Liver (tissue), 7 donors: ENCODE measurements at regions not wholly inside any gene's neighbourhood (a gene's known extent, or its start where the extent isn't known, plus 50 kb on each side); places are given as distances from the start of the nearest gene placed in this dataset.

Source experiments
- DNase-seq: peaks from one replicate; pipeline ENCODE4 v3.0.0-alpha.2; 2017; ENCODE audit warnings: low spot score
- H3K27ac ChIP-seq, 2 donors: one replicate each; pipeline ENCODE4 v1.7.0; 2013; ENCODE audit warnings: inconsistent platforms in 2 of 2, low read length in 2 of 2, control low read depth in 1 of 2, low read depth in 1 of 2, mild to moderate bottlenecking in 1 of 2
- H3K27me3 ChIP-seq, 4 donors: one replicate each; pipeline versions ENCODE4 v1.6.1 to v1.7.0; 2013; ENCODE audit warnings: low read length in 3 of 4, inconsistent platforms in 1 of 4, mild to moderate bottlenecking in 1 of 4, moderate library complexity in 1 of 4; ENCODE audit not compliant: control insufficient read depth in 4 of 4, insufficient read depth in 4 of 4
- H3K36me3 ChIP-seq, 4 donors: one replicate each; pipeline versions ENCODE4 v1.6.1 to v1.7.0; 2013; ENCODE audit warnings: low read length in 3 of 4, mild to moderate bottlenecking in 3 of 4, low read depth in 1 of 4, moderate library complexity in 1 of 4; ENCODE audit not compliant: control insufficient read depth in 4 of 4, insufficient read depth in 3 of 4
- H3K4me1 ChIP-seq, 4 donors: one replicate each; pipeline versions ENCODE4 v1.6.1 to v1.7.0; 2013; ENCODE audit warnings: low read length in 3 of 4, mild to moderate bottlenecking in 3 of 4, moderate library complexity in 1 of 4; ENCODE audit not compliant: control insufficient read depth in 4 of 4, insufficient read depth in 4 of 4
- H3K4me3 ChIP-seq, 3 donors: one replicate each; pipeline versions ENCODE4 v1.6.1 to v1.7.0; 2013; ENCODE audit warnings: low read length in 3 of 3, control low read depth in 1 of 3, low read depth in 1 of 3, mild to moderate bottlenecking in 1 of 3
- H3K9ac ChIP-seq, 2 donors: one replicate each; pipeline ENCODE4 v1.7.0; 2013; ENCODE audit warnings: low read length in 2 of 2, mild to moderate bottlenecking in 2 of 2, moderate library complexity in 2 of 2, control low read depth in 1 of 2, low read depth in 1 of 2
- H3K9me3 ChIP-seq, 4 donors: one replicate each; pipeline versions ENCODE4 v1.6.1 to v1.7.0; 2013; ENCODE audit warnings: low read length in 3 of 4; ENCODE audit not compliant: control insufficient read depth in 4 of 4
- EGR1 ChIP-seq, 2 donors: IDR thresholded peaks; 2 replicates each; pipeline ENCODE4 v1.6.1; 2016 to 2018; ENCODE audit warnings: antibody characterized with exemption in 2 of 2, low read depth in 2 of 2
- FOXA1 ChIP-seq: IDR thresholded peaks from 2 replicates; pipeline ENCODE4 v1.6.1; 2016; ENCODE audit warnings: antibody characterized with exemption
- FOXA2 ChIP-seq: IDR thresholded peaks from 2 replicates; pipeline ENCODE4 v1.6.1; 2016; ENCODE audit warnings: antibody characterized with exemption
- HNF4A ChIP-seq, 2 donors: conservative IDR thresholded peaks; 2 replicates each; pipeline ENCODE4 v1.6.1; 2016; ENCODE audit warnings: antibody characterized with exemption in 2 of 2, mild to moderate bottlenecking in 2 of 2
- HNF4G ChIP-seq: IDR thresholded peaks from 2 replicates; pipeline ENCODE4 v1.6.1; 2016; ENCODE audit warnings: antibody characterized with exemption
- JUND ChIP-seq, 2 donors: IDR thresholded peaks; 2 replicates each; pipeline ENCODE4 v1.6.1; 2016; ENCODE audit warnings: antibody characterized with exemption in 2 of 2
- RAD21 ChIP-seq, 2 donors: IDR thresholded peaks; 2 replicates each; pipeline ENCODE4 v1.6.1; 2016; ENCODE audit warnings: antibody characterized with exemption in 2 of 2, mild to moderate bottlenecking in 2 of 2
- REST ChIP-seq: IDR thresholded peaks from 2 replicates; pipeline ENCODE4 v1.6.1; 2016; ENCODE audit warnings: antibody characterized with exemption, mild to moderate bottlenecking
- RXRA ChIP-seq, 2 donors: IDR thresholded peaks; 2 replicates each; pipeline ENCODE4 v1.6.1; 2017 to 2018; ENCODE audit warnings: antibody characterized with exemption in 2 of 2, mild to moderate bottlenecking in 1 of 2
- SP1 ChIP-seq: IDR thresholded peaks from 2 replicates; pipeline ENCODE4 v1.6.1; 2018; ENCODE audit warnings: antibody characterized with exemption, mild to moderate bottlenecking
- YY1 ChIP-seq: IDR thresholded peaks from 2 replicates; pipeline ENCODE4 v1.6.1; 2016; ENCODE audit warnings: antibody characterized with exemption, mild to moderate bottlenecking
- ZBTB33 ChIP-seq: IDR thresholded peaks from 2 replicates; pipeline ENCODE4 v1.6.1; 2016; ENCODE audit warnings: antibody characterized with exemption
- WGBS: extraction: QIAGEN DNeasy Blood & Tissue Kit; methylation state at CpG from one replicate; pipeline ENCODE4 v1.1.7; 2013; 5-methylcytosine and 5-hydroxymethylcytosine counted together
- donor health status: healthy.
- donor health status: healthy.
- donor health status: healthy.
- donor health status: healthy.

- no peak for TF ChIP-seq REST
Observed at GRCh38 chr4:182073278-182073677, 169.9 kb upstream of the TENM3 start (continued).

GRCh38 chr4:182074139-182074538 is 169.1 kb upstream of the TENM3 start:
- DNase-seq, result no peak
- H3K4me3 ChIP-seq, result no peak overlapping the region
- peaks cover 0 to 4% (median 0%) of the 10 kb centered on the region in 4 donors for H3K9me3 ChIP-seq
- 67% methylated on average over 3 of the region's 3 CpGs for WGBS
- TF ChIP-seq FOXA1, result no peak
- TF ChIP-seq HNF4G, result no peak
- no peak for TF ChIP-seq SP1
- no peak for TF ChIP-seq RAD21 (IDR thresholded peaks at IDR 0.05)
- no peak for TF ChIP-seq FOXA2
- no peak for TF ChIP-seq HNF4A (conservative IDR thresholded peaks at IDR 0.05)
- no peak for TF ChIP-seq ZBTB33
- no peak for TF ChIP-seq YY1
- no peaks in the 10 kb centered on the region for H3K4me1 ChIP-seq
- H3K27me3 ChIP-seq, result peaks cover 0 to 3% (median 0%) of the 10 kb centered on the region in 4 donors
- no peak overlapping the region for H3K27ac ChIP-seq
- H3K9ac ChIP-seq, result no peak overlapping the region
- no peaks in the 10 kb centered on the region for H3K36me3 ChIP-seq

GRCh38 chr4:182074810-182075209 is 168.4 kb upstream of the TENM3 start:
- H3K36me3 ChIP-seq, result no peaks in the 10 kb centered on the region
- no peaks in the 10 kb centered on the region for H3K4me1 ChIP-seq
- no peak for DNase-seq

More at GRCh38 chr4:182074810-182075209, 168.4 kb upstream of the TENM3 start:
- H3K9me3 ChIP-seq, result peaks cover 0 to 4% (median 0%) of the 10 kb centered on the region in 4 donors
- 74% methylated on average over 6 of the region's 6 CpGs for WGBS
- no peak for TF ChIP-seq FOXA2
- no peak for TF ChIP-seq RXRA (IDR thresholded peaks at IDR 0.05)
- TF ChIP-seq HNF4A (conservative IDR thresholded peaks at IDR 0.05), result no peak
- no peak for TF ChIP-seq FOXA1
- no peak for TF ChIP-seq ZBTB33
- TF ChIP-seq REST, result no peak
- no peak for TF ChIP-seq HNF4G
- TF ChIP-seq EGR1 (IDR thresholded peaks at IDR 0.05; ENCODE audit: low read depth in 2 of 2), result no peak
- no peak for TF ChIP-seq JUND (IDR thresholded peaks at IDR 0.05)
- no peak overlapping the region for H3K27ac ChIP-seq
- H3K4me3 ChIP-seq, result no peak overlapping the region
- peaks cover 0 to 3% (median 0%) of the 10 kb centered on the region in 4 donors for H3K27me3 ChIP-seq
- H3K9ac ChIP-seq, result no peak overlapping the region
